Mesothelial cell of epicardium (in vitro differentiated cells): ENCODE measurements at regions not wholly inside any gene's neighbourhood (a gene's known extent, or its start where the extent isn't known, plus 50 kb on each side); places are given as distances from the start of the nearest gene placed in this dataset.

Source experiments
- DNase-seq, 2 experiments: peaks; one replicate each; pipeline ENCODE4 v3.0.0; 2021; ENCODE audit warnings: low spot score in 2 of 2; ENCODE audit not compliant: unreplicated experiment in 2 of 2
- H3K27ac Mint-ChIP-seq: 2 replicates; pipeline ENCODE4 v1.8.0; 2021; ENCODE audit warnings: mixed read lengths
- H3K27me3 Mint-ChIP-seq: 2 replicates; pipeline ENCODE4 v1.8.0; 2021; ENCODE audit warnings: low read depth, mixed read lengths
- H3K36me3 Mint-ChIP-seq: 2 replicates; pipeline ENCODE4 v1.8.0; 2021; ENCODE audit warnings: mixed read lengths
- H3K4me1 Mint-ChIP-seq: 2 replicates; pipeline ENCODE4 v1.8.0; 2021; ENCODE audit warnings: mixed read lengths
- H3K4me3 Mint-ChIP-seq: 2 replicates; pipeline ENCODE4 v1.8.0; 2021; ENCODE audit warnings: mild to moderate bottlenecking, moderate library complexity, mixed read lengths
- H3K9me3 Mint-ChIP-seq: 2 replicates; pipeline ENCODE4 v1.8.0; 2021; ENCODE audit warnings: mixed read lengths
- CTCF ChIP-seq: fragments of 200-600 bp; sonication (generic); IDR thresholded peaks from one replicate; pipeline ENCODE4 v1.5.0; 2021; ENCODE audit warnings: antibody characterized with exemption; ENCODE audit not compliant: unreplicated experiment

- Mint-ChIP-seq H3K27ac (no peak overlapping the region), H3K4me1 (no peaks in the 10 kb centered on the region), H3K4me3 (no peak overlapping the region), H3K36me3 (no peaks in the 10 kb centered on the region), H3K27me3 (peaks cover 7% of the 10 kb centered on the region), H3K9me3 (peaks cover 51% of the 10 kb centered on the region)
- no peak for DNase-seq
- no peak for TF ChIP-seq CTCF
Observed at GRCh38 chrX:44071070-44071645, 98.0 kb upstream of the NDP start.

- Mint-ChIP-seq H3K27ac (no peak overlapping the region), H3K4me1 (no peaks in the 10 kb centered on the region), H3K27me3 (peaks cover 7% of the 10 kb centered on the region), H3K4me3 (no peak overlapping the region), H3K36me3 (no peaks in the 10 kb centered on the region), H3K9me3 (peaks cover 47% of the 10 kb centered on the region)
- DNase-seq: no peak
- no peak for TF ChIP-seq CTCF
Observed at GRCh38 chrX:44068043-44068442, 94.9 kb upstream of the NDP start.

DNA sequence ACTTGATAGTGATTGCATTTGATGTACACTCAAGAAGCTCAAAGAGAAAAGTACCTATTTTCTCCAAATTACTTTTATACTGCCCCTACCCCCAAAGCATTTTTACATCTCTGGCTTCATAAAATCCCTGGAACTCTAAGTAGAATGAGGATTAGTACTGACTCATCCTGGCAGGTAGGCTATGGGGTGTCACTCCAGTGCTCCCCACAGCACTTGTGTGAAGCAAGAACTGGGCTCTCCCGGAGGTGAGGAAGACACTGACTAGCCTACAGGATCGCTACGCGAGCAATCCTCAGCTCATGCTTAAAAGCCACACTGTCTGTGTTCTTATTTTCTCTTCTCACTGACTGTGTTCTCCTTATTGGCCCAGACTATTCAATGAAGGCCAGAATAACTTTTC lies 90.4 kb upstream of the NDP start:
- no peak overlapping the region for H3K4me3 Mint-ChIP-seq
- no peak for DNase-seq
- peaks cover 31% of the 10 kb centered on the region for H3K9me3 Mint-ChIP-seq
- no peaks in the 10 kb centered on the region for H3K36me3 Mint-ChIP-seq
- no peaks in the 10 kb centered on the region for H3K27me3 Mint-ChIP-seq
- H3K27ac Mint-ChIP-seq: no peak overlapping the region
- no peak for TF ChIP-seq CTCF
- no peaks in the 10 kb centered on the region for H3K4me1 Mint-ChIP-seq

- DNase-seq: no peak
- Mint-ChIP-seq H3K4me3 (no peak overlapping the region), H3K4me1 (no peaks in the 10 kb centered on the region), H3K27me3 (no peaks in the 10 kb centered on the region), H3K9me3 (peaks cover 32% of the 10 kb centered on the region), H3K27ac (no peak overlapping the region), H3K36me3 (no peaks in the 10 kb centered on the region)
- TF ChIP-seq CTCF: no peak
Observed at GRCh38 chrX:44062840-44063239, 89.7 kb upstream of the NDP start.

- no peak overlapping the region for H3K27ac Mint-ChIP-seq
- peaks cover 28% of the 10 kb centered on the region for H3K9me3 Mint-ChIP-seq
- H3K36me3 Mint-ChIP-seq: no peaks in the 10 kb centered on the region
- no peaks in the 10 kb centered on the region for H3K27me3 Mint-ChIP-seq
- DNase-seq: no peak
- no peak overlapping the region for H3K4me3 Mint-ChIP-seq
- TF ChIP-seq CTCF: no peak
- H3K4me1 Mint-ChIP-seq: no peaks in the 10 kb centered on the region
Observed at GRCh38 chrX:44061968-44062614, 88.9 kb upstream of the NDP start.
